DOHH2 (cell line): ENCODE measurements at regions not wholly inside any gene's neighbourhood (a gene's known extent, or its start where the extent isn't known, plus 50 kb on each side); places are given as distances from the start of the nearest gene placed in this dataset.

Experiments
- CTCF ChIP-seq: fragments of 200-600 bp; sonication (generic); IDR thresholded peaks from one replicate; pipeline ENCODE4 v1.5.1; 2014; ENCODE audit warnings: antibody characterized with exemption, mild to moderate bottlenecking, low read depth, low read length; ENCODE audit not compliant: poor library complexity, severe bottlenecking
- EZH2phosphoT487 ChIP-seq: fragments of 200-600 bp; sonication (generic); IDR thresholded peaks from 2 replicates; pipeline ENCODE4 v1.6.1; 2017; ENCODE audit warnings: borderline replicate concordance, mild to moderate bottlenecking, antibody characterized with exemption, low read length, moderate library complexity, mixed read lengths

GRCh38 chr5:164335837-164336236 lies 830.4 kb downstream of the MAT2B start:
- TF ChIP-seq CTCF: no peak
- TF ChIP-seq EZH2phosphoT487: no peak
